Loucy (cell line): ENCODE measurements at regions not wholly inside any gene's neighbourhood (a gene's known extent, or its start where the extent isn't known, plus 50 kb on each side); places are given as distances from the start of the nearest gene placed in this dataset.

Experiments
- CTCF ChIP-seq: fragments of 200-600 bp; sonication (generic); conservative IDR thresholded peaks from 2 replicates; pipeline ENCODE4 v1.5.1; 2014; ENCODE audit warnings: mild to moderate bottlenecking, antibody characterized with exemption, low read length
- EZH2phosphoT487 ChIP-seq: fragments of 200-600 bp; IDR thresholded peaks from 2 replicates; pipeline ENCODE4 v1.6.1; 2018; ENCODE audit warnings: antibody characterized with exemption, mild to moderate bottlenecking, moderate library complexity, borderline replicate concordance

- no peak for TF ChIP-seq EZH2phosphoT487
- no peak for TF ChIP-seq CTCF
These were observed 503.4 kb upstream of the SEMA6D start for GRCh38 chr15:47213883-47214282.
